ENCODE measurements at regions not wholly inside any gene's neighbourhood (a gene's known extent, or its start where the extent isn't known, plus 50 kb on each side); places are given as distances from the start of the nearest gene placed in this dataset.

GRCh38 chr20:48148020-48148419 is 362.7 kb upstream of the SULF2 start:
- Histone ChIP-seq H3K36me3 (no peaks in the 10 kb centered on the region), H3K4me1 (no peaks in the 10 kb centered on the region), H3K27me3 (no peaks in the 10 kb centered on the region), H3K27ac (no peak overlapping the region), H3K4me3 (no peak overlapping the region), H3K9me3 (no peaks in the 10 kb centered on the region)
- intact Hi-C loops (cut with DNase I; ENCODE audit: low total_unique reads), result no loop called here
- TF ChIP-seq, protein P1, sequence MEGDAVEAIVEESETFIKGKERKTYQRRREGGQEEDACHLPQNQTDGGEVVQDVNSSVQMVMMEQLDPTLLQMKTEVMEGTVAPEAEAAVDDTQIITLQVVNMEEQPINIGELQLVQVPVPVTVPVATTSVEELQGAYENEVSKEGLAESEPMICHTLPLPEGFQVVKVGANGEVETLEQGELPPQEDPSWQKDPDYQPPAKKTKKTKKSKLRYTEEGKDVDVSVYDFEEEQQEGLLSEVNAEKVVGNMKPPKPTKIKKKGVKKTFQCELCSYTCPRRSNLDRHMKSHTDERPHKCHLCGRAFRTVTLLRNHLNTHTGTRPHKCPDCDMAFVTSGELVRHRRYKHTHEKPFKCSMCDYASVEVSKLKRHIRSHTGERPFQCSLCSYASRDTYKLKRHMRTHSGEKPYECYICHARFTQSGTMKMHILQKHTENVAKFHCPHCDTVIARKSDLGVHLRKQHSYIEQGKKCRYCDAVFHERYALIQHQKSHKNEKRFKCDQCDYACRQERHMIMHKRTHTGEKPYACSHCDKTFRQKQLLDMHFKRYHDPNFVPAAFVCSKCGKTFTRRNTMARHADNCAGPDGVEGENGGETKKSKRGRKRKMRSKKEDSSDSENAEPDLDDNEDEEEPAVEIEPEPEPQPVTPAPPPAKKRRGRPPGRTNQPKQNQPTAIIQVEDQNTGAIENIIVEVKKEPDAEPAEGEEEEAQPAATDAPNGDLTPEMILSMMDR (IDR thresholded peaks at IDR 0.05), result no peak
- TF ChIP-seq POLR2A (IDR thresholded peaks at IDR 0.05), result no peak
- no peak for DNase-seq

GRCh38 chr20:48147311-48147710 is 362.0 kb upstream of the SULF2 start:
- no peak for DNase-seq
- no peak overlapping the region for H3K27ac ChIP-seq
- no peaks in the 10 kb centered on the region for H3K4me1 ChIP-seq
- H3K27me3 ChIP-seq, result no peaks in the 10 kb centered on the region
- H3K36me3 ChIP-seq, result no peaks in the 10 kb centered on the region
- no peak overlapping the region for H3K4me3 ChIP-seq
- intact Hi-C loops (cut with DNase I; ENCODE audit: low total_unique reads), result no loop called here
- H3K9me3 ChIP-seq, result no peaks in the 10 kb centered on the region
- TF ChIP-seq POLR2A (IDR thresholded peaks at IDR 0.05), result no peak
- TF ChIP-seq, protein P1 (IDR thresholded peaks at IDR 0.05), result no peak

- Histone ChIP-seq H3K4me3 (no peak overlapping the region), H3K27ac (no peak overlapping the region), H3K9me3 (no peaks in the 10 kb centered on the region), H3K27me3 (no peaks in the 10 kb centered on the region), H3K4me1 (no peaks in the 10 kb centered on the region), H3K36me3 (no peaks in the 10 kb centered on the region)
- TF ChIP-seq, protein P1 (IDR thresholded peaks at IDR 0.05), result no peak
- no peak for TF ChIP-seq POLR2A (IDR thresholded peaks at IDR 0.05)
- intact Hi-C loops (cut with DNase I; ENCODE audit: low total_unique reads), result no loop called here
- no peak for DNase-seq
Observed at GRCh38 chr20:48146877-48147276, 361.6 kb upstream of the SULF2 start.

DNA sequence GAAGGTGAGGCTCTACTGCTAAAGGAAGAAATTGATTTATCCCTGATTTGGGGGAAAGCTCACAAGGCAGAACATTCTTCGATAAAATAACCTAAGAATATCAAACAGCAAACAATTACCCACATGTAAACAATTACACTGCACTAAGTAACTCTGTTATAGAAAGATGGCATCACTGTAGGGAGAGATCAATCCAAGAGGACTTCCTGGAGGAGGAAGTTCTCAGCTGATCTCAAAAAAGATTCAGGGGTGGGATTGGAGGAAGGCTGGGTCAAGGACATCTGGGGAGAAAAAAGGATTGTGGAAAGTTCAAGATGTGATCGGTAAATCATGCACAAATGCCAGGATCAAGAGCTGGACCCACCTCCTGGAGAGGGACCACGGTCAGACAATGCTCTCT is 361.0 kb upstream of the SULF2 start:
- Histone ChIP-seq H3K9me3 (no peaks in the 10 kb centered on the region), H3K4me1 (no peaks in the 10 kb centered on the region), H3K27me3 (no peaks in the 10 kb centered on the region), H3K36me3 (no peaks in the 10 kb centered on the region), H3K27ac (no peak overlapping the region), H3K4me3 (no peak overlapping the region)
- no peak for DNase-seq
- TF ChIP-seq POLR2A (IDR thresholded peaks at IDR 0.05), result no peak
- TF ChIP-seq, protein P1 (IDR thresholded peaks at IDR 0.05), result no peak
- intact Hi-C loops (cut with DNase I; ENCODE audit: low total_unique reads), result no loop called here

GRCh38 chr20:48143435-48144081 is 358.3 kb upstream of the SULF2 start:
- Histone ChIP-seq H3K4me1 (no peaks in the 10 kb centered on the region), H3K36me3 (no peaks in the 10 kb centered on the region), H3K27me3 (no peaks in the 10 kb centered on the region), H3K27ac (no peak overlapping the region), H3K9me3 (no peaks in the 10 kb centered on the region), H3K4me3 (no peak overlapping the region)
- no peak for DNase-seq
- TF ChIP-seq, protein P1 (IDR thresholded peaks at IDR 0.05), result no peak
- no peak for TF ChIP-seq POLR2A (IDR thresholded peaks at IDR 0.05)
- intact Hi-C loops (cut with DNase I; ENCODE audit: low total_unique reads), result no loop called here
